ENCODE measurements at regions not wholly inside any gene's neighbourhood (a gene's known extent, or its start where the extent isn't known, plus 50 kb on each side); places are given as distances from the start of the nearest gene placed in this dataset.

DNA sequence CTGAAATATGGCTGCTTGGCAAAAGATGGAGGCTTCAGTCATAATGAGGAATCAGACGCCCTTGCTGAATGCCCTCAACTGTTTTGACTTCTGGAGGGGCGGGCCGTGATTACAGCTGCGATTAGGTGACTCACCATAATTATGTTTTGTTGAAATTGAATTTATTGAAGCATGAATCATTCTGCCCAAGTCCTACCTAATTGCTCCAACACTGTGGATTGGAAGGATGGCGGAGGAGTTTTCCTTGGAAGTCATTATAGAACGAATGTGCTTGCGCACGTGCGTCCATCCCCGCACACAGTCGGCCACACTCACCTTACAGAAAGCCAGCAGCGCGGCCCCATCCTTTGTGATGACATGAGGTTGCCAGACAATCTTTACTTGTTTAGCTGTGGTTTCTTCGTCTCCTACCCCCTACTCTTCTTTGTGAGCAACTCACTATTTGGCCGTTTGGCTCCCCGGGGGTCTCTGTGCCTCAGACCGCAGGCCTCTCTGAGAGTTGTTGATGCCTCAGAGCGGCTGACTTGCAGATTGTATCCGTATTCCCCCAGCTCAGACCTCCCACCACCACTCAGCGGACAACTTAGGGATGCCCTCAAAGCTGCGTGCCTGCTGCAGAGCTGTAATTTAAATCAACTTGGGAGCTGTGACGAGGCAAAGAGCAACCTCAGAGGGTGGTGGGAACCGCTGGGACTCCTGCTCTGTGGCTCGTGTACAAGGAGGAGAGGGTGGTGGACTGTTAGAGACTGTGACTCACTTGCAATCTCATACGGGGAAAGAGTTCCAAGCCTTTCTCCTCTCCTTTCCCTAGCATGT is 513.4 kb downstream of the TNS1 start:
- Histone ChIP-seq H3K9me3 (ENCODE audit: insufficient read depth, low read length, severe bottlenecking) (no peaks in the 10 kb centered on the region), H3K27me3 (ENCODE audit: insufficient read depth, low read length, poor library complexity) (peaks cover 3% of the 10 kb centered on the region), H3K4me1 (ENCODE audit: insufficient read depth, low read length) (no peaks in the 10 kb centered on the region), H3K4me2 (ENCODE audit: insufficient read depth, low read length) (no peak overlapping the region), H3K9ac (ENCODE audit: low read depth, low read length) (no peak overlapping the region), H3K36me3 (ENCODE audit: insufficient read depth, low read length) (no peaks in the 10 kb centered on the region), H3K4me3 (ENCODE audit: low read depth in 1 of 2, low read length in 2 of 2) (no peak overlapping the region), H2AFZ (ENCODE audit: low read depth, low read length) (no peak overlapping the region), H4K20me1 (ENCODE audit: insufficient read depth, low read length) (no peaks in the 10 kb centered on the region), H3K27ac (ENCODE audit: low read length) (no peak overlapping the region), H3K79me2 (ENCODE audit: insufficient read depth, low read length) (no peaks in the 10 kb centered on the region)
- DNase-seq (no peak), ATAC-seq (ENCODE audit: insufficient read depth, low read depth) (no peak)
- TF ChIP-seq, protein P1, sequence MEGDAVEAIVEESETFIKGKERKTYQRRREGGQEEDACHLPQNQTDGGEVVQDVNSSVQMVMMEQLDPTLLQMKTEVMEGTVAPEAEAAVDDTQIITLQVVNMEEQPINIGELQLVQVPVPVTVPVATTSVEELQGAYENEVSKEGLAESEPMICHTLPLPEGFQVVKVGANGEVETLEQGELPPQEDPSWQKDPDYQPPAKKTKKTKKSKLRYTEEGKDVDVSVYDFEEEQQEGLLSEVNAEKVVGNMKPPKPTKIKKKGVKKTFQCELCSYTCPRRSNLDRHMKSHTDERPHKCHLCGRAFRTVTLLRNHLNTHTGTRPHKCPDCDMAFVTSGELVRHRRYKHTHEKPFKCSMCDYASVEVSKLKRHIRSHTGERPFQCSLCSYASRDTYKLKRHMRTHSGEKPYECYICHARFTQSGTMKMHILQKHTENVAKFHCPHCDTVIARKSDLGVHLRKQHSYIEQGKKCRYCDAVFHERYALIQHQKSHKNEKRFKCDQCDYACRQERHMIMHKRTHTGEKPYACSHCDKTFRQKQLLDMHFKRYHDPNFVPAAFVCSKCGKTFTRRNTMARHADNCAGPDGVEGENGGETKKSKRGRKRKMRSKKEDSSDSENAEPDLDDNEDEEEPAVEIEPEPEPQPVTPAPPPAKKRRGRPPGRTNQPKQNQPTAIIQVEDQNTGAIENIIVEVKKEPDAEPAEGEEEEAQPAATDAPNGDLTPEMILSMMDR (IDR thresholded peaks at IDR 0.05; ENCODE audit: borderline replicate concordance, extremely low read depth, low read length, poor library complexity, severe bottlenecking), result no peak
- TF ChIP-seq EZH2 (IDR thresholded peaks at IDR 0.05; ENCODE audit: borderline replicate concordance, low read depth, low read length, severe bottlenecking), result no peak

DNA sequence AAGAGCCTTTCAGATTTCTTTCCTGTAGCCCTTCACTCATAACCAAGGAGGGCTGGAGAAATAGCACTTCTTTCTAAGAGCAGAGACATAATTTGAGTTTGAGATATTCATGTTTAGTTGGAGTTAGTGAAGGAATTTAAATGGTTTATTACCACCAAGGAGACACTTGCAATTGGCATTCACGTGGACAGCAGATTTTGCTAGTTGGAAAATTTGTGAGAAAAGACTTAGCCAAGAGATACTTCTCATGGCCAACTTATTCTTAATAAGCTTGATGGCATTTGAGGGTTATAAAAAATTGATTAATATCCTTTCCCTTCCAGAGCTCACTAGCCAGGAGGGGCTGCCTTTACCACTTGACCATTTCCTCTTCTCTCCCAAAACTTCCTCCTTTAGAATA is 518.7 kb downstream of the TNS1 start:
- no peak for ATAC-seq (ENCODE audit: insufficient read depth, low read depth)
- Histone ChIP-seq H4K20me1 (ENCODE audit: insufficient read depth, low read length) (no peaks in the 10 kb centered on the region), H2AFZ (ENCODE audit: low read depth, low read length) (no peak overlapping the region), H3K4me1 (ENCODE audit: insufficient read depth, low read length) (no peaks in the 10 kb centered on the region), H3K27ac (ENCODE audit: low read length) (no peak overlapping the region), H3K9ac (ENCODE audit: low read depth, low read length) (no peak overlapping the region), H3K27me3 (ENCODE audit: insufficient read depth, low read length, poor library complexity) (peaks cover 4% of the 10 kb centered on the region), H3K4me2 (ENCODE audit: insufficient read depth, low read length) (no peak overlapping the region), H3K4me3 (ENCODE audit: low read depth in 1 of 2, low read length in 2 of 2) (no peak overlapping the region), H3K9me3 (ENCODE audit: insufficient read depth, low read length, severe bottlenecking) (no peaks in the 10 kb centered on the region), H3K79me2 (ENCODE audit: insufficient read depth, low read length) (no peaks in the 10 kb centered on the region), H3K36me3 (ENCODE audit: insufficient read depth, low read length) (no peaks in the 10 kb centered on the region)
- no peak for TF ChIP-seq EZH2 (IDR thresholded peaks at IDR 0.05; ENCODE audit: borderline replicate concordance, low read depth, low read length, severe bottlenecking)
- TF ChIP-seq, protein P1 (IDR thresholded peaks at IDR 0.05; ENCODE audit: borderline replicate concordance, extremely low read depth, low read length, poor library complexity, severe bottlenecking), result no peak
- DNase-seq, result no peak

DNA sequence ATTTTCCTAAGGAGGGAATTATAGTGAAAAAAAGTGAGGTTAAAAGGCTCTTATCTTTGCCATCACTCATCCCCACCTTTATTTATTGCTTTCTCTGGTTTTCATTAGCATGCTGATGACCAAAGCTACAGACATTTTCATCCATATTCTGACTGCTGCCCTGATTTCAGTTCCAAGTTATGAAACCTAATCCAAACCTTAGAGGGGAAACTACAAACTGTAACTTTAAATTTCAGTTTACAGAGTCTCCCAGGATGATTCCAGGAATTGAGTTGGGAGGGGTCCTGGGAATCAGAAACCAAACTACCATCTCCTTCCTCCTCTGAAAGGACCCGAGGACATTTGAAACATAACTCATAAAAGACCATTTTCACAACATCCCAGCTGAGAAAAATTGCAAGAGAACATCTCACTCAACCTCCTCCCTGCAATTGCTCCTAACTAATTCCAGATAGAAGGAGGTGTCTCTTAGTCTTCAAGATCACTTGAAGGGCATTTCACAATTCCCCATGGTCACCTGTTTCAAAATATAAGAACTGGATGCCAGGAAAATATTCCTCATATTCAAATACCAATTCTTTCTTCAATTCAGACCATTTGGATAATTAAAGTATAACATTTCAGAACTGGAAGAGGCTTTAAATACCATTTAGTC is 520.6 kb downstream of the TNS1 start:
- H3K4me2 ChIP-seq (ENCODE audit: insufficient read depth, low read length), result no peak overlapping the region
- H3K4me3 ChIP-seq (ENCODE audit: low read depth in 1 of 2, low read length in 2 of 2), result no peak overlapping the region
- H3K9ac ChIP-seq (ENCODE audit: low read depth, low read length), result no peak overlapping the region
- H3K9me3 ChIP-seq (ENCODE audit: insufficient read depth, low read length, severe bottlenecking), result no peaks in the 10 kb centered on the region
- H3K27ac ChIP-seq (ENCODE audit: low read length), result no peak overlapping the region
- no peak for TF ChIP-seq EZH2 (IDR thresholded peaks at IDR 0.05; ENCODE audit: borderline replicate concordance, low read depth, low read length, severe bottlenecking)
- TF ChIP-seq, protein P1 (IDR thresholded peaks at IDR 0.05; ENCODE audit: borderline replicate concordance, extremely low read depth, low read length, poor library complexity, severe bottlenecking), result no peak
- no peaks in the 10 kb centered on the region for H3K79me2 ChIP-seq (ENCODE audit: insufficient read depth, low read length)
- H3K36me3 ChIP-seq (ENCODE audit: insufficient read depth, low read length), result no peaks in the 10 kb centered on the region
- H4K20me1 ChIP-seq (ENCODE audit: insufficient read depth, low read length), result no peaks in the 10 kb centered on the region
- peaks cover 4% of the 10 kb centered on the region for H3K27me3 ChIP-seq (ENCODE audit: insufficient read depth, low read length, poor library complexity)
- H2AFZ ChIP-seq (ENCODE audit: low read depth, low read length), result no peak overlapping the region
- DNase-seq (no peak), ATAC-seq (ENCODE audit: insufficient read depth, low read depth) (no peak)
- no peaks in the 10 kb centered on the region for H3K4me1 ChIP-seq (ENCODE audit: insufficient read depth, low read length)
